Left hindlimb (tissue), 1 donor: ENCODE measurements at regions not wholly inside any gene's neighbourhood (a gene's known extent, or its start where the extent isn't known, plus 50 kb on each side); places are given as distances from the start of the nearest gene placed in this dataset.
"Not testable (repeated sequence)": the region's sequence is repeated elsewhere in the genome, so short reads cannot be mapped to it uniquely, and the experiment has no call there.

ENCODE experiments used
- DNase-seq: peaks from one replicate; pipeline ENCODE4 v3.0.0-alpha.2; 2018

DNA sequence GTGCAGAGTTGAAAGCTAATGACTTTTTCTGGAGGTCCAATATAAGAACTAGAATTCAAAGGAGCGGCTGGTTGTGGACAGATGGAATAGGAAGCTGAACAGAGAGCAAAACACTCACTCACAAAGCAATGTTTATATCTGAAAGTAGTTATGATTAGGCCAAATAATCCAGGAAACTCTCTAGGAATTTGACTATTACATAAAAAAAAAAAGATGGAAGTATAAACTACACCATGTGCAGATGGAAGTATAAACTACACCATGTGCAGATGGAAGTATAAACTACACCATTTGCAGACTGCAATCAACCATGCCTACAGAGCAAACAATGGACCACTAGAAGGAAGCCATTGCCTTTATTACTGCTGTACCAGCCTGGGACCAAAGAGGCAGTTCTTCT, 771.1 kb downstream of the BRINP3 start:
- no peak for DNase-seq

DNA sequence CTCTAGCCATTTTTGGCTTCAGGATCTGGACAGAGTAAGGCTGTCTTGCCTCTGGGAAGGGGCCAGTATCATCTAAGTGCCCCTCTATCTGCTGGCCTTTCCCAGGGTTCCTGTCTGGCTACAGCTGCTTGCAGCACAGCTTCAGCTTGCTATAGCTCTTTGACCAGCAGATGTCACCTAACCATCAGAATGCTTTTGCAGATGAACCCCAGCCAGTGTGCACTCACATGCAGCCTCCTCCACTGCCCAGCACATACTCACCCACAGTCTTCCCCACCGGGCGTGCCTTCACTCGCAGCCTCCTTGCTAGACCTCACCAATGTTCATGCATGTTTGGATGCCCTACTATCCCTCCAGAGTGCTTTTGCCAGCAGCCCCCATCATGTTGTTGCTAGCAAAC, 769.0 kb downstream of the BRINP3 start:
- DNase-seq: no peak

DNA sequence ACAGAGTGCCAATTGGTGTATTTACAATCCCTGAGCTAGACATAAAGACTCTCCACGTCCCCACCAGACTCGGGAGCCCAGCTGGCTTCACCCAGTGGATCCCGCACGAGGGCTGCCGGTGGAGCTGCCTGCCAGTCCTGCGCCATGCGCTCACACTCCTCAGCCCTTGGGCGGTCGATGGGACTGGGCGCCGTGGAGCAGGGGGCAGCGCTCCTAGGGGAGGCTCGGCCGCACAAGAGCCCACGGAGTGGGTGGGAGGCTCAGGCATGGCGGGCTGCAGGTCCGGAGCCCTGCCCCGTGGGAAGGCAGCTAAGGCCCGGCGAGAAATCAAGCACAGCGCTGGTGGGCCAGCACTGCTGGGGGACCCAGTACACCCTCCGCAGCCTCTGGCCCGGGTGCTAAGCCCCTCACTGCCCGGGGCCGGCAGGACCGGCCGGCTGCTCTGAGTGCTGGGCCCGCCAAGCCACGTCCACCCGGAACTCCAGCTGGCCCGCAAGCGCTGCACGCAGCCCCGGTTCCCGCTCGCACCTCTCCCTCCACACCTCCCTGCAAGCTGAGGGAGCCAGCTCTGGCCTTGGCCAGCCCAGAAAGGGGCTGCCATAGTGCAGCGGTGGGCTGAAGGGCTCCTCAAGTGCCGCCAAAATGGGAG, 759.4 kb downstream of the BRINP3 start:
- DNase-seq: not testable (repeated sequence)

DNA sequence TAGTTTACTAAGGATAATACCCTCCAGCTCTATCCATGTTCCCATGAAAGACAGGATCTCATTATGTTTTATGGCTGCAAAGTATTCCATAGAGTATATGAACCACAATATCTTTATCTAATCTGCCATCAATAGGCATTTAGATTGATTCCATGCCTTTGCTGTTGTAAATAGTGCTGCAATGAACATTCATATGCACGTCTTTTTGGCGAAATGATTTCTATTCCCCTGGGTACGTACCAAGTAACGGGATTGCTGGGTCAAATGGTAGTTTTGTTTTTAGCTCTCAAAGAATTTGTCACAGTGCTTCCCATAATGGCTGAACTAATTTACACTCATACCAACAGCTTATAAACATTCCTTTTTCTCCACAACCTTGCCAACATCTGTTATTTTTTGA, 750.9 kb downstream of the BRINP3 start:
- DNase-seq: no peak

DNA sequence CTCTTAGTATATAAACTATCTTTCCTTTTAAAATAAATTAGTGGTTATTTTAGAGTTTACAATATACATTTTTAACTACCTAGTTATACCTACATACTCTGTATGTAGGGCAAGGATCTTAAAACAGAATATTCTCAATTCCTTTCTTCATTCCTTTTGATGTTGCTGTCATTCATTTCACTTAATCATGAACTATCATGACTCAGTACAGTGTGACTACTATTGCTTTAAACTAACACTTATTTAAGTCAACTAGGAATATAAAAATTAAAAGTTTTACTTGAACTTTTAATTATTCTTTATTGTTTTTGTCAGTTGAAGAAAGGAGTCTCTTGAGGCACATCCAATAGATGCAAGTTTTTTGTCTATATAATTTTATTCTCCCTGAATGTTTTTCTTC, 726.4 kb downstream of the BRINP3 start:
- DNase-seq: no peak

DNA sequence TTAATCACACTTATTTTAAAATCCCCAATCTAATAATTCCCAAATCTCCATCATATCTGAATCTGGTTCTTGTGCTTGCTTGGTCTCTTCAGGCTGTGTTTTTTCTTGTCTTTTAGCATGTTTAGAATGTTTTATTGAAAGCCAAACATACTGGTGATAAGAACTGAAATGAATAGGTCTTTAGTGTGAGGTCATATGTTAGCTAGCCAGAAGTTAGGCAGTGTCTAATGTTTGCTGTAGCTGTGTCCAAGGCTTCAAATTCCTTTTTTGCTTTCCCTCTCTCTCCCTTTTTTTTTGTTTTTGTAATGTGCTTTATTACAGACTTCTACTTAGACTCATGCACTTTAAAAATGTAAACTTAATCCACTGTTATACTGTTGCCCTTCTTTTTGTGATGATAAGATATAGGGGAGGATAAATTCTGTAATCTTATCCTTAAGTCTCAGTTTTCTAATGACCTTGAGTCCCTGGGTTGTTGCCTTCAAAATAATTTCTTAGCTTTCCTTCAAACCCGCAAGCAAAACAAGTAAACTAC, 725.1 kb downstream of the BRINP3 start:
- DNase-seq: no peak

DNA sequence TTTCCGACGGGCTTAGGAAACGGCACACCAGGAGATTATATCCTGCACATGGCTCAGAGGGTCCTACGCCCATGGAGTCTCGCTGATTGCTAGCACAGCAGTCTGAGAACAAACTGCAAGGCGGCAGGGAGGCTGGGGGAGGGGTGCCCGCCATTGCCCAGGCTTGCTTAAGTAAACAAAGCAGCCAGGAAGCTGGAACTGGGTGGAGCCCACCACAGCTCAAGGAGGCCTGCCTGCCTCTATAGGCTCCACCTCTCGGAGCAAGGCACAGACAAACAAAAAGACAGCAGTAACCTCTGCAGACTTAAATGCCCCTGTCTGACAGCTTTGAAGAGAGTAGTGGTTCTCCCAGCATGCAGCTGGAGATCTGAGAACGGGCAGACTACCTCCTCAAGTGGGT, 722.6 kb downstream of the BRINP3 start:
- DNase-seq: not testable (repeated sequence)

DNA sequence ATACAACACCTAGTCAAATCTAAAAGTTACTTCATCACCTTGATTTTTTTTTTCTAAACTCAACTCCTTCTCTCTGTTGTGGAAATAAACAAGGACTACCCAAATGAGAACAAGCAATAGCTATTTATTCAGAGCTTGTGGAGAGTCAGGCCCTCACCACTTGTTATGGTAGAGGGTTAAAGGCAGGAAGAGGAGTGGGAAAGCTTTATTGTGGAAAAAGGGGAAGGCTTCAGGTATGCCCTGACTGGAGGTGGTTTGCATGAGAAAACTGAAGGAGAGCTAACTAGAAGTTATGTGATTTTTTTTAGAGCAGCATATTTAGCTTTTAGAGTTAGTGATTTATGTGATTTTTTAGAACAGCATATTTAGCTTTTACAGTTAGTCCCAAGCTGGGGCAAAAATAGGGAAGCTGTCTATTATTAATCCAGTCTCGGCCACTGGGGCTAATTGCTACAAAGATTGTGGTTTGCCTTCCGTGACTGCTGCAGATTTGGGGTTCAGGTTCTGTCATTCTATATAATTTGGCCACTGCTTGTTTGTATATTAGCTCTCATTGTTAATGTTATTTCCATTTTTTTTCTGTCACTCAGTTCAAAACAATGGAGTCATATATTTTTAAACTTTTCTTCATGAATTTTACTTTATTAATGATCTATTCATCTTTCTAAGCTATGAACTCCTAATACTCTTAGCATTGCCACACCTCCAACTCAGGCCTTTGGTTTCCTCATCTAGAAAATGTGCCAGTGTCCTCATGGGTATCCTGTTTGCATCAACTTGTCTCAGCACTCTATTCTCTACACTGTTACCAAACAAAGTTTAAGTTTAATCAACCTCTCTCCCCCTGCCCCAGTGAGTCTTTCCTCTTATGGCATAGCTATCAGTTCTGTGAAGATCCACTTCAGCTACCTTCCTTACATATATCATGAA, 713.0 kb downstream of the BRINP3 start:
- no peak for DNase-seq

DNA sequence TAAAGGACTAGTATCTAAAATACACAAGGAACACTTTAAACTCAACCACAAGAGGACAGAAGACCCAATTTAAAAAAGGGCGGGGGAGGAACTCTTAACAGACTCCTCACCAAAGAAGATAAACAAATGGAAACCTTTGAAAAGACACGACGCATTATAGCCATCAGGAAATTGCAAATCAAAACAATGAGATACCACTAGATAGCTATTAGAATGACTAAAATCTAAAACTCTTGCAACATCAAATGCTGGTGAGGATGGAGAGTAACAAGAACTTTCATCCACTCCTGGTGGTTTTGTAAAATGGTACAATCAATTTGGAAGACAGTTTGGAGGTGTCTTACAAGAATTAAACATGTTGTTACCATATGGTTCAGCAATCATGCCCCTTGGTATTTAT, 708.2 kb downstream of the BRINP3 start:
- no peak for DNase-seq

DNA sequence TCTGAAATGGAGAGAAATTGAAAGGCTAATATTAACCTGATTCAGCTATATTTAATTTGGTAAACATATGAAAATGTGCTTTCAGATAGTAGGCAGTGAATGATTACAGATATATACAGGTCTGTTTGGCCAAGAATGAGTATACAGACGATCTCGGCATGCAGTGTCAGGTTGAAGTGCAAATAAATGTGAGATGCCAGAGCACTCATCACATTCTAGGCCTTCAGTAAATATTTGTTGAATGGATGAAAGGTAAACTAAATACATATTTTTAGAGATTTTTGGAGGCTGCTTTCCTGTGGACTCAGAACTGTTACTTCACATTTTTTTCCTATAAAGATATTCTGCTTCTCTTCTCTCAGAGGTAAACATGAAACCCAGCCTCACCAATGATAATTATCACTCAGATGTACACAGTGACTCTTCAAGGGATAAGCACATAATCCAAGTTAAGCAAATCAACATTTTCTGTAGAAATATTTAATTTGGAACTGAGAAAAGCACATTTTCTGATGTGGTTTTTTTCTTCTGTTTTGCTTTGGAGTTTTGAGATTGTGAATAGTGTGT, 702.9 kb downstream of the BRINP3 start:
- no peak for DNase-seq

DNA sequence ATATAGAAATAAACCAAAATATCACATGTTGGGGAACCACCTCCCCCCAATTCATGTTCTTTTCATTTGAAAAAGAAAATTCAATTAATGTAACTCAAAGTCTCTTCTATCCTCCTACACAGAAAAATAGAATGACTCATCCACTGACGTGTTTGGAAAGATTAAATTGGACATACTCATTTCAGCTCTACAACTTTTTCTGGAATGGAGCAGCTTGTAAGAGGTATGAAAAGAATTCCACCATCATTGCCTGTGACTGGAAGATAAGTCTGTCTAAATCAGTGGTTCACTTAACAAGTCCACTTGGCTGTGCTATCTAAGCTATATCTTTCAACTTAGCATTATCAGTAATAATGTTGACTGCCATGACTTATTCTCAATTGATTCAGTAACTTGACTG, 702.3 kb downstream of the BRINP3 start:
- DNase-seq: no peak

DNA sequence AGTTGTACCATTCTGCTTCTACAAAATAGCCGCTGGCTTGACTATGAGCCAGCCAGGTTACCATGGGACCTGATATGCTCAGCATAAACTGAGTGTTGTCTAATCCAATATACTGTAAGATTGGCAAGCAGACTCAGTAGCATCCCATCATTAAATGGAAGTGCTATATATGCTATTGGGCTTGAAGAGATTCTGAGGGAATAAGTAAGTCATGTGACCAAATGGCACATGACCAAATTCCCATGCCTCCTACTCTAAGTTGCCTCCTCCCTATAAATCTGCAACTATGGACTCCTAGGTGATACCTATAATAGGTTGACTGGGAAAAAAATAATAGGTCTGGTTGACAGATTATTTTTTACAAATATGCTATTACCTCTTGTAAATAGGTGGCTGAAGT, 698.6 kb downstream of the BRINP3 start:
- no peak for DNase-seq

DNA sequence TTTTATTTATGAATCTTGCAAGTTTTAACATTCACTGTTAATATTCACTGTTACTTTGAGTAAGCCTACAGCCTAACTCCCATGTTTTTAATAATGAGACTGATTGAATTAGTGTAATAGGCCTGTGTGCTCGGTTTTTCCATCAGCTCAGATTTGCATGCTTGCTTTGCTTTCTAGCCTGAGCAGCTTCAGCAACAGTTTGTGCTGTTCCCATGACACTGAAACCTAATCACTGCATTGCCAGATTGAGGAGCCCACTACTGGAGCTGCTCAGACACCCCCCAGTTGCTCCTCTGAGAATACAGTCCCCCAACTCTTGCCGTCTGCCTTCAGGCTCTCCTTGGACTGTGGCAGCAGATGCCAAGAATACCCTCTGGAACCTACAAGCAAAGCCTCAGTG, 695.4 kb downstream of the BRINP3 start:
- DNase-seq: no peak

DNA sequence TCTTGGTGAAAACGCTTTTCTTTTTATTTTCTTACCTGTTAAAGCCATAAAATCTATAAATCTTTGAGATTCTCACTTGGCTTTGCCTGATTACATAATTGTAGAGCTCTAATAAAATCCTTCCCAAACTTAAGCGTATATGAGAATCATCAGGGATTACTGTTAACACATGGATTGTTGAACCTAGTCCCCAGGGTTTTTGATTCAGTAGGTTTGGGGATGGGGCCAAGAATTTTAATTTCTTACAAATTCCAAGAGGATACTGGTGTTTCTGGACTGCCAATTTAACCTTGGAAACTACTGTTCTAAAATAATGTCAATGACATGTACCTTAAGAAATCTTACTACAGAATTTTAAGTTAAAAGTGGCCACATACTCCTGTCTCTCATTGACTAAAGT, 694.2 kb downstream of the BRINP3 start:
- DNase-seq: no peak

DNA sequence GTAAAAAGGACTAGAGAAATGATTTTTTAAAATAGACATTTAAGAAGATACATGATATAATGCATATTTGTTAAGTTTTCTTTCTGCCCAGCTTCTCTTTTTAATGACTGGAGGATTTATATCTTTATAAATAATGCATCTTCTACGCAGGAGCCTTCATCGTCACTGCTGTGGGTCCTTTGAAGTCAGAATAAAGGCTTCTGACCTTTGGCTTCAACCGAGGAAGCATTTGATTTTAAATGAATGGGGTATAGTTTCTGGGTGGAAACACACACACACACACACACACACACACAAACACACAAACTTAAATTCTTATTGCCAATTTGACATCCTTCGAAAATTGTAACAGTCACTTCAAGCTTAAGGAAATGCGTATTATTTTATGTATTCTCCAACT, 690.9 kb downstream of the BRINP3 start:
- DNase-seq: no peak

DNA sequence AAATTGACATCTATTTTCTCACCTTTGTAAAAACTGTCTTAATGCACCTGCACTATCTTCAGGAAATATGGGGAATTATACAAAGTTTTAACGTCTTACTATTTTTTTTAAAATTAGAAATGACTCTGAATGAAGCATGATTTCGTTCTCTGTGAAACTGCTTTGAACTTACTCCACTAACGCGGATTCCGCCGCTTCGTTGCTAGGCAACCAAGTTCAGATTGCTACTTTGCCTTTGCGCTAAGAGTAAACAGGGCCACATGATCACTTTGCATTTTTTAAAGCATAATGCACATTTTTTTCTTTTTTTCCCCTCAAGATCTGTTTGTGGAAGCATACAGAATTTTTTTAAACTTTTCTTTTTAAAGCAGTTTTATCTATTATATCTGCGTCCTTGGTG, 690.5 kb downstream of the BRINP3 start:
- DNase-seq: no peak

DNA sequence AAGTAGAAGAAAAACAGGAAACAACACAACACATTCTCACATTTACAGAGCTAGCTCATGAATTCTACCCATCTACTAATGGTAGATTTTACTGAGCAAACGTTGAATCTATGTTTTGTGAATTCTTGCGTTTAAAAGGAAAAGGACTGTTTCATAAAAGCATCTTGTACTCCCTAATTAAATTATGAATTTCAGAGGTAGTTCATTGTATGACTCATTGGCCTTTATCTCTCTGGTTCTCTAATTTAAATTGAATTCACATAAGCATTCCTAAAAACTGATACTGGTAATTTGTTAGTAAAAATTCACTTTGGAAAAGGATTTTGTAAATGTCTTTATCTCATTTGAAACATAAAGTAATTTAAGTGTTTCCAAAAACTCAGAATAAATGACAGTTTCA, 687.3 kb downstream of the BRINP3 start:
- DNase-seq: no peak

DNA sequence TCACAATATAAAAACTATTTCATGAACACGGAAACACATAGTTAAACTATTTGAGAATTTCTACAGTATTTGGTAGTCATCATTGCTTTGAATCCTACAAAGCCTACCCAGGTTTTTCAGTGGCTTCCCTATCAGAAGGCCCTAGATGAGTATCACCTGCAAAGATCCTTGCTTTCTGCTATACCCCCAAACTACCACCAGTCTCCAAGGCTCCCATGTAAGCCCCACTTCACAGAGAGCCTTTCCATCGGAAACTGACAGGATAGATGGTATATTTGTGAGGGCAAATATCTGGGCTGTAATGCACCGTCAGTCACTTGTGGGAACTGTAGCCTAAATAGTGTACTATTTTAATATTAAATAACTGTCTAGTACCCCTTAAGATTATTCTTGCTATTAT, 674.3 kb downstream of the BRINP3 start:
- no peak for DNase-seq

DNA sequence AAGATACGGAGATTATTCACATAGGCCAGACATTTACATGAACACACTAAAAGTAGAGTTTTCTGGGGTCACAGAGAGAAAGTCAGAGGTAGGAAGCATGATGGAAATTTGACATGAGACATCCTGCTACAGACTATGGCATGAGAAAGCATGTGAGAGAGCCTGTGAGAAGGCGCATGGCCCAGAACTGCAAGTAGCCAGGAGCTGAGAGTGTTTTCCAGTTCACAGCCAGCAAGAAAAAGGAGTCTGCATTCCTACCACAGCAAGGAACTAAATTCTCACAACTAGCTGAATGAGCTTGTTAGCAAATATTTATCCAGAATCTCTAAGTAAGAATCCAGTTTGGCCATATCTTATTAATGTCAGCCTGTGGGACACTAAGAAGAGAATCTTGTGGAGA, 673.3 kb downstream of the BRINP3 start:
- no peak for DNase-seq

DNA sequence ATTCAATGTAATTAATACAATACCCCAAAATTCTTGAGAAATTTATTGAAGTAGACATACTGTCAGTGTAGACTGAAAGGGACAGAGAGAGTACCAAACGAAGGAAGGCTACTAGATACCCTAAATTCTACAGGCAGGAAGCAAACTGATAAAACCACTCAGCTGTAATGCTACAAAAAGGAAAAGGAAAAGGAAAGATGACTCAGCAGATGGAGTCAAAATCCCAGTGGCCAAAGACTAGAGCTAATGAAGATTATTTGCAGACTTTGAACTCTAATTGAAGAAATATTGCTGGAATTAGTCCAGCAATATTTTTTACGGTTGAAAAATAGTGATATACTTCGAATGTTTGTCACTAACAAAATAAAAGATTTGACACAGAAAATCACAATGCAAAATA, 671.9 kb downstream of the BRINP3 start:
- no peak for DNase-seq

DNA sequence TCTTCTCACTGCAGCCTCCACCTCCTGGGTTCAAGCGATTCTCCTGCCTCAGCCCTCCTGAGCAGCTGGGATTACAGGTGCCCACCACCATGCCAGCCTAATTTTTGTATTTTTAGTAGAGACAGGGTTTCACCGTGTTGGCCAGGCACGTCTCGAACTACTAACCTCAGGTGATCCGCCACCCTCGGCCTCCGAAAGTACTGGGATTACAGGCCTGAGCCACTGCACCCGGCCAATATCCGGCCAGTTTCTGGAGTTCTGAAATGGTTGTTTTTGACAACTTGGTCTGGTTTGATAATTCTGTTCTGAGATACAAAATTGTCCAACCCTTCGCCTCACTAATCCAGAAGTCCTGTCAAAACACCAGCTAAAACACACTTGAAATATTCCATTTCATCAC, 667.0 kb downstream of the BRINP3 start:
- DNase-seq: not testable (repeated sequence)

DNA sequence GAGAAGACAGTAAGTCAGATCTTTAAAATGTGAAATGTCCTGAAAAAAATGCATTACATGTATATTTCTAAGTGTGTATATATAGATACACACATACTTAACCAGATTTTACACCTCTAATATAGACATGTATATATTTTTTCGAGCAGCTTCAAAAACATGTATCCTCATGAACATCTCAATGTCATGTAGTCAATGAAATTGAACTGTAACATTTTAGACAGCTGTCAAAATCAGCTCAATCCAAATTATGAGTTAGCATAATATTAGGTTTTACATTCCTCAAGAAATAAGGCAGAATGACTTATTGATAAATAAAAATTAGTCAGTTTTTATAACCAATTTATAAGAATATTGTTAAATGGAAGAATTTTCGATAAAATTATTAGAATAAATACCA, 665.7 kb downstream of the BRINP3 start:
- no peak for DNase-seq

DNA sequence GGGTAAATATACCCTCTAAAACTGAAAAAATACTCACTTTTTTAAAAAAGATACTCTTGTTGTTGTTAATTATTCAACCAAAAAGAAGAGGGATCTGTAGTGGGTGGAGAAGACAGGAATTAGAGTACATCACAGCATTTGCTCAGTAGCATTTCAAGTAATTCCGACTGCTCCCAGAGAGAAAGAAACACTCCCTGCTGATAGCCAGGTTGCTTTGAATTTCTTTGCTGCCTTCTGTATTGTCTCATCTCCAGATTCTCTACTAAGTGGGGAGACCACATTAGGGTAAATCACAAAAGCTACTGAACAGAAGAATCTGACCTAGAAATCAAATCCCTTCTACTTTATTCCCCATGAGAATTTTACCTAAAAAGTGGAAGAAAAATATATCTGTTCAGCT, 661.1 kb downstream of the BRINP3 start:
- no peak for DNase-seq

DNA sequence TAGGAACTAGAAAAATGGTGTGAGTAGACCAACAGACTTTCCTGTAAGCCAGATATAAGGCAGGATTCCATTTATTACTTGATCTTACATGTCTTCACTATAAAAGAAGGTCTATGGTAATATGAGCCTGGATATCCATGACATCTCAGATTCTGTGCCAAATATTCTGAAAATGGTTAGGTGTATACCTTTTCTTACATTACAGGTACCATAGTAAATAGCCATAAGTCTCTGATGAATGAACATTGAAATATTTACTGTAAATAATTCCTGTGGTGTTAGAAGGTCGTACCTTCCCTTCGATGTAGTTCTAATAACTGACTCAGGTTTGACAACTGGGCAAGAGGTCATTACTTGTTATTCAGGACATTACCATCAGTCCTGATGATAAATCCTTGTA, 657.9 kb downstream of the BRINP3 start:
- no peak for DNase-seq
